ENCODE measurements at regions not wholly inside any gene's neighbourhood (a gene's known extent, or its start where the extent isn't known, plus 50 kb on each side); places are given as distances from the start of the nearest gene placed in this dataset.

DNA sequence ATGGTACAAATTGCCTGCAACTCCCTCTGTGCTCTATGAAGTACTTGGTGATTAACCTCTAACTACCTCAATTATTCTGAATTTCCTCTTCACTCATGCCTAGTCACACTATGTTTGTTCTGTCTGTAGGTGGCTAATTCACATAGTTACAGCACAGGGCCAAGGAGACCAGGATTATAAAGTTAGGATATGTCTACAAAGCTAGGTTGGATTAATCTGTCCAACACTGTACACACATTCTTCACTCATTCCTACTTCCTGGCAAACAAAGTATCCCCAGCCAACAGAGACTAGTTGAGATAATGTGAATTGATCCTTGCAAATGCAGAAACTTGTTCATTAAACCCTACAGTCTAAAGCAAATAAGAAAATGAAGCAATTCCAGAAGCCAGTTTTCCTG is 269.8 kb downstream of the HACE1 start:
- H3K4me3 ChIP-seq (ENCODE audit: low read depth, low read length): no peak overlapping the region
- DNase-seq (ENCODE audit: low read depth): no peak

DNA sequence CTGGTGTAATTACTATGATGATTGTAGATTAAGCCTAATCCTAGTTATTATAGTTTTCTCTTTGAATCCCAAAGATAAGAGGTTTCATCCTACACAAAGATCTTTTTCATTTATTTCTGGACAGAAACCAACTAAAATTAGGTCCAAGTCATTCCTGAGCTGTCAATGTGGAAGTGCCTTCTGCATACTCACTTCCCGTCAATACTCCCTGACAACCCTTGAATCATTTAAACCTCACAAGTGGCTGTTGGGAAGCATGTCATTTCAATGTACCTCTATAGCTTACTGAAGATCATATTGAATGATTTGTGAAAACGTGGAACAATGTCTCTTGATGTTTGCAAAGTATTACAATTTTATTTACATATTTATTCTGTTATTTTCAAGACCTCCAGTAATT is 274.1 kb downstream of the HACE1 start:
- H3K4me3 ChIP-seq (ENCODE audit: low read depth, low read length): no peak overlapping the region
- DNase-seq (ENCODE audit: low read depth): no peak

DNA sequence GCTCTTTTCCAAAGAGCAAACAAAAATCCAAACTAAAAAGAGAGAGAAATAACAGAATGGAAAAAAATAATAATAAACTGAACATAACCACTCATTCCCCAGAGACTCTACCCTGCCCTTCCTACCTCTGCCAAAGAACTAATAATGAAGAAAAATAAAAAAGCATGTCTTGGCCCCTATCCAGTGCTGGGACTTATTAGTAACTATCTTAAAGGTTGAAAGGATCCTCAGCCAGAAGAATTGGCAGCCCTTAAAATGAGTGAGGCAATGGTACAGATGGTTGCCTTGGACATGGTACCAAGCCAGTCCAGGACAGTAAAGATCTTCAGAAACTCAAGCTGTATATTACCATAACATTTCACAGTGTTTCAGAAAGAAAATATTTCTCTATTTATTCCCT is 279.3 kb downstream of the HACE1 start:
- peak; percentile 62 for DNase-seq (ENCODE audit: low read depth)
- H3K4me3 ChIP-seq (ENCODE audit: low read depth, low read length): no peak overlapping the region

DNA sequence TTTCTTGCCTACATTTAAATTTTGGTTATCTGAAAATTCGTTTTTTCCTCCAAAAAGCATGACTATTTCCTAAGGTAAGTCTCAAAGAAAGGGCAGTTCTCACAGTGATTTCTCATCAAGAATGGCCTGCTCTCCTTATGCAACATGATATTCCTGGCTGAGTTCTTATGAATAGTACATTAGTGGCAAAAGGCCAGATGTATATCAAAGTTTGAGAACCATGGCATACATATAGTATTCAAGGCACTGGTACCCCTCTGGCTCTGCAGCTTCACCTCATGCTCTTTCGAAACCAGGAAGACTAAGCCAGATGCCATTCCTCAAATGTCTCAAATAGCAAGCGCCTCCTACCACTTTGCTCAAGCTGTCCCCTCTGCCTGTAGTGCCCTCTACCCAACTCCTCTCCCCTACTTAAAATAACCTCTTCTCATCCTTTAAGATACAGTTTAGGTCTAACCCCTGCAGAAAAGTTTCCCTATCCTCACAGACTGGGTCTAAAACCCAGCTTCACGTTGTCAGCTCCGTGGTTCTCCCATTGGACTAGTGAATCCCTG is 280.3 kb downstream of the HACE1 start:
- no peak for DNase-seq (ENCODE audit: low read depth)
- no peak overlapping the region for H3K4me3 ChIP-seq (ENCODE audit: low read depth, low read length)

DNA sequence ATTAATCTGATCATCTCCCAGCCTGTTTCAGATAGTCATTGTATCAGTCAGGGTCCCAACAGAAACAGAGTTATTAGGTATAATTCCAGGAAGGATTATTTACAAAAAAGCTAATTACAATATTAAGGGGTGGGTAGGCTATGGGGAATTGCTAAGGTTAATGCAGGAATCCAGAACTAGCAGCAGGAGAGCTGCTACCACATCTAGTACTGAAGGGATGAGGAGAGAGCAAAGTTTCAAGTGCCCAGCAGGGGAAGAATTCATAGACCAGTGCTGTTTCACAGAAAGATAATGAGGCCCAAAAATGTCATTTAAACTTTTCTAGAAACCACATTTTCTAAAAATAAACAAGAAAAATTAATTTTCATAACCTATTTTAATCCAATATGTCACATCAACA is 284.2 kb downstream of the HACE1 start:
- DNase-seq (ENCODE audit: low read depth): no peak
- no peak overlapping the region for H3K4me3 ChIP-seq (ENCODE audit: low read depth, low read length)

DNA sequence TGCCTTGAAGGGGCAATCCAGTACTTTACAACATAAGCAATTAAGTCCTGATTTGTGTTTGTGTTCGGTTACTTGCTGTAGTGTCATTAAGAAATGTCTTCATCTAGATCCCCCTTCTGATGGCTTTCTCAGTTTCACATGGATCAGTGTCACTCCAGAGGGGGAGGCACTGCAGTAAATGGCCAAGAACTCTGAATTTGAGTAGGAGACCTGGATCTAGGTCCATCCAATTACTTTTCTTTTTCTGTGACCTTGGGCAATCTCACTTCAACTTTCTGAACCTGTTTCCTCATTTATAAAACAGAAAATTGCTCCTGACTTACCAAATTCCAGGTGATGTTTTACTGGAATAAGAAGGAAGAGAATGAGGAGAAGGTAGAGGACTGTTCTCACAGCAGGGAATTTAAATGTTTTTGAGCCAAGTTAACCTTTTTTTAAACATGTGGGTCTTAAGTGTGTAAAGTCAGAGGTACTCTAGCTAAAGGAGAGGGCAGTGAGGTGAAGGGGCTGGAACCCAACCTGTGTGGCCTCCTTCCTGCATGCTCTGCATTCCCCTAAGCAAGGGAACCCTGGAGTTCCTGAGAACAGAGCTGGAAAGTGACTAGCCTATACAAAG is 285.5 kb downstream of the HACE1 start:
- H3K4me3 ChIP-seq (ENCODE audit: low read depth, low read length): no peak overlapping the region
- DNase-seq (ENCODE audit: low read depth): no peak

DNA sequence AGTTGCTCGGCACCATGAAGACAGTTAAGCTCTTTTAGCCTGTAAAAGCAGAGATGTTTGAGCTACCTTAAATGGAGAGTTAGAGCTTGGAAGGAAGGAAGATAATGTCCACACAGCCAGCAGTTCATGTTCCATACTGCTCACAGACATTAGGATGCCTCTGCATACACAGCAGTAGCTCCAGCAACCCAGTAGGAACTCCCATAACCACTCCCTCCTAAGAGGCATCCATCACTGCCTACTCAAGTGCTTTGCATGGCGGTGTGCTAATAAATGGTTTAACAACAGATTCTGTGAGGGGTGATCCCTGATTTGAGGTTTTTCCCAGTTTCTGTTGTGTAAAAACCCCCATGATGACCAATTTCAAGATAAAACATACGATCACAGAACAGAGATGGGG is 286.4 kb downstream of the HACE1 start:
- H3K4me3 ChIP-seq (ENCODE audit: low read depth, low read length): no peak overlapping the region

DNA sequence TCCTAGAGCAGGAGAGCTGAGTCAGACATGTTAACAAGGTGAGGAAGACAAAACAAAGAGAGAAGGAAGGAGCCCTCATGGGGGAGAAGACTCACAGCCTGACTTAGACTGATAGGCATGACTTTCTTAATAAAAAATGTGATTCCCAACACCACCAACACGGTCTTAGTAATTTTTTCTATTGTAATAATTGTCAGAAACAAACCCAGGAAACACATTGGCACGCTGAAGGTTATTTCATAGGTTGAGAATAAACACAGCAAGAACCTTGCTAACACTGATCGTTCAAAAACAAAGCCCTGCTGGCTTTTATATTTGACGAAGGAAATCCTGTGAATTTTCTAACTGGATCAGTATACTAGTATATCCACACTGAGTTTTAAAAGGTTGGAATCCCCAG is 286.8 kb downstream of the HACE1 start:
- DNase-seq (ENCODE audit: low read depth): no peak
- H3K4me3 ChIP-seq (ENCODE audit: low read depth, low read length): no peak overlapping the region

More for the DNA sequence above, 286.4 kb downstream of the HACE1 start:
- no peak for DNase-seq (ENCODE audit: low read depth)

DNA sequence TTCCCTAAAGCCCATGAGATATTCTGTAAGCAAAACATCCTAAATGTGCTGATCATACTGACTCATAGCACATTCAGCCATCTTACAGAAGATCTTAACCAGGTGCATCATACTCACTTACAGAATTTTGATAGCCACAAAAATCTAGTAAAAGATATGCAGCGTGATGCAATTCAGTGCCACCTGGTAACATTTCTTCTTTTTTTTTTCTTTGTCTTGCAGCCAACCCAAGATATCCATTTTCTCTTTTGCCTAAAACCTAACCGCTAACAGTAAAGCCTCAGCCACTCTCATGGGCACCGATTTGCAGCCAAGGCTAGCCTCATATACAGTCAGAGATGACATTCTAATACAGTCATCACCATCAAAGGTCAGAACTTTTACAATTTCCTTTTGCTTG is 293.3 kb downstream of the HACE1 start:
- H3K4me3 ChIP-seq (ENCODE audit: low read depth, low read length): no peak overlapping the region
- DNase-seq (ENCODE audit: low read depth): peak; percentile 39

DNA sequence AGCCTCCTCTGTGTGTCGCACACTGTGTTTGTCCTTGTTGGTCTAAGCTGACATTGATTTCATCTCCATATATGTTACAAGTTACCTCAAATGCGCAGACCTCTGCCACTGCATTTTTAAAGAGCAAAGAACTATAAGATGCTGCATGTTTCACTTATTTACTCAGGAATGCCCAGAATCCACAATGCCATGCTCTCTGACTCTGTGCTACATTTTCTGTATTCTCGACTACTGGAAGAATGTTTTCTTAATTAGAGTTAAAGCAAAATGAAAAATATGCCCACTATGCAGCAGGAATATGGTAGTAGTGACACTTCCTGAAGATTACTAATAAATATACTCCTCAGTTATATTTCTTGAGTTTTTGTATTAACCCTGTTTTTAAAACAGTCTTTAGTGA is 296.4 kb downstream of the HACE1 start:
- no peak for DNase-seq (ENCODE audit: low read depth)
- no peak overlapping the region for H3K4me3 ChIP-seq (ENCODE audit: low read depth, low read length)

DNA sequence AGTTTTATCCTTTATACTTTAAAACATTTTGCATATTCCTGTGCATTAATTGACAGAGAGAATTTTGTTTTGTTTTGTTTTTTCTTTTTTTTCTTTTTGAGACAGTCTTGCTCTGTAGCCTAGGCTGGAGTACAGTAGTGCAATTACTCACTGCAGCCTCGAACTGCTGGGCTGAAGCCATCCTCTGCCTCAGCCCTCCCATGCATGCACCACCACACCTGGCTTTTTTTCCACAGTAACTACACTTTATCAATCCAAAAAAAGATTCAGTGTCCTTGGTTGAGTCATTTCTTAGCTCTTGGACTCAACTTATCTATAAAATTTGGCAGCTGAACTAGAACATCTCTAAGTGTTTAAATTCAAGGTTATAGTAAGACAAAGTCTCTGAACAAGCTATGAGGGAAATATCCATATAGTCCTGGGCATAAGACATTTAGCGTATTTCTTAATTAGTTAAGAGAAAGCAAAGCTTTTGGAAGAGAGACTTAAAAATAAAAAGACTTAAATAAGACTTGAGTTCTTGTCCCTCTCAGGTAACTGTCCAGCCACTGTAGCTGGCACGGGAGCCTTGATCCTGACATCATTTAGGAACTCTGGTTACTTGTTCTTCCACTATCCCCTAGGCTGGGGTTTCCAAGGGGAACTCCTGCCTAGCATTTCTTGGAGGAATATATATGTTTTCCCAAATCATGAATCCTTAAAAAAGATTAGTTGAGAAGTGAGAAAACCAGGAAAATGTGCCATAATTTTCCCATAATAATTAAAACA is 300.1 kb downstream of the HACE1 start:
- DNase-seq (ENCODE audit: low read depth): no peak
- no peak overlapping the region for H3K4me3 ChIP-seq (ENCODE audit: low read depth, low read length)

DNA sequence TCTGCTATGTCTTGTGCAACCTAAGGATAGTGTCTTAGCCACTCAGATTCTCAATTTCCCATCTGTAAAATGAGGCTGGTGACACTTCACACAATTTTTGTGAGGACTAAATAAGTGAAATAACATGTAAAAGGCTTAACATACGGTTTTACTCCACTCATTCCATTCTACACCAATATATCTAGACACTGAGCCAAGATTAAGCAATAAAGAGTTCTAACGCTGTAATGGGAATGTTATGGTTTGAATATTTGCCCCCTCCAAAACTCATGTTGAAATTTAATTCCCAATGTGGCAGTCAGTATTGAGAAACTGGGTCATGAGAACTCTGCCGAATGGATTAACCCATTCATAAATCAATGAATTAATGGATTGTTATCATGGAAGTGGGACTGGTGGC is 301.0 kb downstream of the HACE1 start:
- no peak overlapping the region for H3K4me3 ChIP-seq (ENCODE audit: low read depth, low read length)
- DNase-seq (ENCODE audit: low read depth): peak; percentile 59

DNA sequence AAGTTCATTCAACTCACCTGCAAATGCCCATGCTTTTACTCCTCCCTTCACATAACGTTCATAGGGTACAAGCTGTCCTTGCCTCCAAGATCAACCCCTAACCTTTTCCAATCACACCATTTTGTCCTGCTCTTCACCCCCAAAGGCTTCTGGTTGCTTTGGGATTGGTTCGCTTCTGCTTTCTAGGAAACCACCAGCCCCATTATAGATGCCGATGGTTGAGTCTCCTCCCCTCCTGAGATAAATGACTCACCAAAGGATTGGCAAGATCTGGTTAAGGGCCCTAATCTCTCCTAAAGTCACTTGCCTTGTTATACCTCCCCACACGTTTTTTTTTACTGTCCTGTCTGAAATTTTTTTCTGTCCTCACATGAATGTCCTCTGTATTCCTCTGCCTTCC is 311.4 kb downstream of the HACE1 start:
- no peak overlapping the region for H3K4me3 ChIP-seq (ENCODE audit: low read depth, low read length)
- no peak for DNase-seq (ENCODE audit: low read depth)

DNA sequence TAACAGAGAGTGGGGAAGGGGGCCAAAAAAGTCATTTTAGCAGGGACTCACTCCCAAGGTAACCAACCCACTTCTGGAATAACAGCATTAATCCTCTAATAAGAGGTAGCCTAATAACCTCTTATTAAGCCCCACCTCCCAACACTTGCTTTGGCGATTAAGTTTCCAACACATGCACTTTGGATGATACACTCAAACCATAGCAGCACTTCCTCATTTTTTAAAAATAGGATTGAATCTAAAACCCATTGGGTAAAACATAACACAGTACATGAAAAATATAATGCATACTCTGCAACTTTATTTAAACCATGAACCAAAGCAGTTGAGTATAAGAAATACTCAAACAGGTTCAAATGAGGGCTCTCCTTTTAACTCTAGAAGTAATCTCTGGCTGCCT is 318.3 kb downstream of the HACE1 start:
- no peak for DNase-seq (ENCODE audit: low read depth)
- no peak overlapping the region for H3K4me3 ChIP-seq (ENCODE audit: low read depth, low read length)

DNA sequence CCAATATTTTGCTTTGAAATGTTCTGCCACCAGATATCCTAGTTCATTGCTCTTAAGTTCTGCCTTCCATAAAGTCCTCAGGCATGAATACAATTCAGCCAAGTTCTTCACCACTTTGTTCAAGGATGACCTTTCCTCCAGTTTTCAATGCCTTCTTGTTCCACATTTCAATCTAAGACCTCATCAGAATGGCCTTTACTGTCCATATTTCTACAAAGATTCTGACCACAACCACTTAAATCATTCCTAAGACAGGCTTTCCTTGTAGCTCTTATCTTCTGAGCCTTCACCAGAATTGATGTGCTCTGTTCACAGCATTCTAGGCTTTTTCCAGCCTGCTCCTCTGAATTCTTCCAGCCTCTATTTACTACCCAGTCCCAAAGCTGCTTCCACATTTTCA is 319.0 kb downstream of the HACE1 start:
- DNase-seq (ENCODE audit: low read depth): peak; percentile 48
- no peak overlapping the region for H3K4me3 ChIP-seq (ENCODE audit: low read depth, low read length)

DNA sequence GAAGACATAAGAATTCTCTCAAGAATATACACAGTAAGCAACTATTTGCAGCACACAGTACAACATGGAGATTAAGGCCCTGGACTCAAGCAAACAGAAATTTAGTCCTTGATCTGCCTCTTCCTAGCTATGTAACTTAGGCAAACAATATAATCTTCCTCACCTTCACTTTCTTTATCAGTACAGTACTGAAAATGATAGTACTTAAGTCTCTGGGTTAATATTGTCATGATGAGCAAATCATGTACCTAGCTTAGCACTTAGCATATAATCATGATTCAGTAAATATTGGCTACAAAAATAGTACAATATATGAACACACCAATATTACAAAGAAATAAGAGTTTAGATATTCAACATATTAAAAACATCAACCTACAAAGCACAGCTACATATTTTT is 320.5 kb downstream of the HACE1 start:
- DNase-seq (ENCODE audit: low read depth): no peak
- no peak overlapping the region for H3K4me3 ChIP-seq (ENCODE audit: low read depth, low read length)

DNA sequence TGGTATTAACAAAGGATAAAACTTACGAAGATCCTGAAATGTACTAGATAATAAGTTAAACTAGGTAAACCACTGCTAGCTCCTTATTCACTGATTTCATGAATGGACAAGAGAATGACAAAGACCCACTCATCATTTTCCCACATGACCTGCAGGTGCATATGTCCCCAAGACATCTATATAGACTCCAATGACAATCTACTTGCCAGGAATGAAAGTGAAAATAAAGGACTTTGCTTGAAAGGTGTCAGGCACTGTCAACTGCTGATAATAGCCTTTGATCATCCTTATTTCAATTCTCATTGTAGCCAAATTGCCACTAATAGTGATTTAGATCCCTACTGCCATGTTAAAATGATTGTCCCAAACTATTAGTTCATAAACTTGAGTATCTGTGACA is 321.8 kb downstream of the HACE1 start:
- no peak overlapping the region for H3K4me3 ChIP-seq (ENCODE audit: low read depth, low read length)
- DNase-seq (ENCODE audit: low read depth): no peak

DNA sequence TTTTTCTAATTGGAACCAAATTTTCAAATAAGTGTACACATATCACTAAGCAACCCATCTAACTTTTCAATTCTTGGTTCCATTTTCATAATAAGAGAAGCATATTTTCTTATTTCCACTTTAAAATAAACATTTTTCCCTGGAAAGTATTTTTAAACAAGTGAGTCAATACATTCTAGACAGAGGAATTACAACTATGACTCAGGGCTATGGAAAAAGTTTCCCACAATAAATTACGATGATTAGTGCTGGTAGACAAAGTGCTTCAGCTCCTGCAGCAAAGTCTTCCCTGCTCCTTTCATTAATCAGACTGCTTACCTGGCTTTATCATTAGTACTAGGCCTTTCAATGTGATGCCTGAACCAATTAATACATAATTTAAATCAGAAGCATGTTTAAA is 322.5 kb downstream of the HACE1 start:
- H3K4me3 ChIP-seq (ENCODE audit: low read depth, low read length): no peak overlapping the region
- DNase-seq (ENCODE audit: low read depth): peak; percentile 42

DNA sequence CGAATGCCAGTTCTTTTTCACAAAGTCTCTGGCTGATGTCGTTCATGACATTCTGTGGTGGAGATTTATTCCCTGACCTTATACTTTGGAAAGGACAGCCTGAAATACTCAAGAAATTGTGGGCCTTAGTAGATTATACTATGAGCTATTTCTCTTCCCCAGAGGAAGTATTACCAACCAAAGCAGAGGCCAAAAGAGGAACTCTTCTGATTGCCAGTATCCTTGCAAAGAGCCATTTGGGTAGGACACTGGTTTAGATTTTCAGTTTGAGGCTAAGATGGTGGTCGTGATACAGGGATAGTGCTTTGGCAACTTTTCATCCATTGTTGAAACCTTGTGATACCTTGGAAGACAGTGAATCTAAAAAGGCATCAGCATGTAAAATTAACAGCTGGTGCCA is 327.3 kb downstream of the HACE1 start:
- H3K4me3 ChIP-seq (ENCODE audit: low read depth, low read length): no peak overlapping the region
- no peak for DNase-seq (ENCODE audit: low read depth)

DNA sequence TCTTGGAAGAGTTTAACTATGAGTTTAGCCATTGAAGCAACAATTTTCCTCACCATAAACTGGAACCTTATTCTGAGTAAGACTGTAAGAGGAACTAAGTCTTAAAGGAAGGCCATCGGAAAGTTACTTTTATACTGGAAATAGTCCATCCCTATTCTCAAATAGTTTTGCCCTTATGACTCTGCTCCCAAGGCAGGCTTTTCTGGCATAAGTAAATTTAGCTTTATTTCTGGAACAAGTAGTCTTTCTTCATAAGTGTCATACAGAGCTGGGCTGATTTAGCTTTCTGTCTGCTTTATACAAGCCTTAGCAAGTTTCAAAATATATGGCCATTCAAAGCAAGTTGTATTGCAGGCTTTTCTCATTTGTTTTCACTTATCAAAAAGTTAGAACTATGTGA is 328.1 kb downstream of the HACE1 start:
- DNase-seq (ENCODE audit: low read depth): no peak
- H3K4me3 ChIP-seq (ENCODE audit: low read depth, low read length): no peak overlapping the region

DNA sequence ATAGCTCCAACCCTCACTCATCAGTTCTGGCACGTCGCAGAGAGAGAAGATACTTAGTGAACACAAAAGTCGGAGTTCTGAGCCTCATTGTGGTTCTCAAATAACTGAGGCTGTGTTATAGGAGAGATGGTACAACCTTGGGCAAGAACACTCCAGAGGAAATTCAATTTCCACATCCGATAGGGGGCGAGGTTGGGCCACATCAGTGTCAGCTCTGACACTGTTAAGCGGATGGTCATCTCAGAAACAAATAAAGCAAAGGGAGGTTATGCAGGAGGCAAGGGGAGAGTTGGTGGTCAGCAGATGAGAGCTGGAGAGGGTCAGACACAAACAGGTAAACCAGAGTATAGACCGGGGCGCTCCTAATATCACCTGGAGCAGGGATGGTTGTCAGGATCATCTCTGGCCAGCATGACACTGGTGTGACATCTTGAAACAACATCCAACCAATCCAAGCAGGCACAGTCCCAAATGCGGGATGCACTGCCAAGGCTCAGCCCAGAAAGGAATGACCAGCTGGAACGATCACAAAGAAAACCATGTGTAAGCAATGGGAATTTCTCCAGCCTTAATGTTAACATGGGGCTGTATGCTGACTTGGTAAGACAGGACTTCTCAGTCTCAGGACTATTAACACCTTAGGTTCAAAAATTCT is 331.8 kb downstream of the HACE1 start:
- no peak for DNase-seq (ENCODE audit: low read depth)
- H3K4me3 ChIP-seq (ENCODE audit: low read depth, low read length): no peak overlapping the region

Measured in skeletal muscle cell (primary cell).